GM18499 (cell line): ENCODE measurements at regions not wholly inside any gene's neighbourhood (a gene's known extent, or its start where the extent isn't known, plus 50 kb on each side); places are given as distances from the start of the nearest gene placed in this dataset.

Experiments
- ATAC-seq: cut with Tn5 transposase; IDR thresholded peaks from one replicate; pipeline ENCODE4 v1.9.1; 2021; ENCODE audit warnings: moderate number of reproducible peaks; ENCODE audit not compliant: insufficient read depth, unreplicated experiment

DNA sequence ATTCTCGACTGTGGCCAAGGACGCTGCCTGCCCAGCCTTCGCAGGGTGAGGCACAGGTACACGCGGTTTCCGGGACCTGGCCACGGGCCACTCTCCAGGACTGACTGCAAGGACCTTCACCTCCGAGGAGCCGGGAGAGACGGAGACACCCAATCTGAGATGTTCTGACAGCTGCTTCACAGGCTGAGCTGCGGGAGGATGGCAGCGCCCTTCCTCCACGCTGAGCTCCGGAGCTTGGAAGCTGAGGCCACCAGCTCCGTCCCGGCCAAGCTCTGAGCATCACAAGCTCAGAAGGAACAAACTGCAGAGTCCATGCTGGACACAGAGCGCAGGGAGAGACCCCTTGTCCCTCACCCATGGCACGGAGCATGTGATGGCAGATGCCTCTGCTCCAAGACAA, 71.1 kb upstream of the CTDP1 start:
- ATAC-seq = no peak

DNA sequence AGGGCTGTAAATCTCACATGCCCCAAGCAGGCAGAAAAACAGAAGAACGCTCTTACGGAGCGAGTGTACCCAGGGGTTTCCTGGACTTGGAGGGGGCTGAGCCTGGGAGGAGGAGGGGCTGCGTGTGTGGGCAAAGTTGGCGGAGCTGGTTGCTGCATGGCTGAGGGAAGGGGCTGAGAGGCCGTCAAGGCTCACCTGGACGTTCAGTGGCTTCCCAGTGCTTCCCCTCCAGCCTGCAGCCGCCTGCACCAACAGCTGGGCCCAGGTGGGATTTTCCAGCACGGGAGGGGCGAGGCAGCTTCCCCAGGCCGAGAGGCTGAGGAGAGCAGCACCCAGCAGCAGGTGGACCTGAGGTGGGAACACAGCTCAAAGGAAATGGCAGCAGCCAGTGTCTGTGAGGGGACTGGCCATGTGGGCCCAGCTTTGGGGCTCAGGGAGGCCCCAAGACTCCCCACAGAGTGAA, 70.6 kb upstream of the CTDP1 start:
- no peak for ATAC-seq

GRCh38 chr18:79609841-79610281, 69.7 kb upstream of the CTDP1 start:
- ATAC-seq = no peak

DNA sequence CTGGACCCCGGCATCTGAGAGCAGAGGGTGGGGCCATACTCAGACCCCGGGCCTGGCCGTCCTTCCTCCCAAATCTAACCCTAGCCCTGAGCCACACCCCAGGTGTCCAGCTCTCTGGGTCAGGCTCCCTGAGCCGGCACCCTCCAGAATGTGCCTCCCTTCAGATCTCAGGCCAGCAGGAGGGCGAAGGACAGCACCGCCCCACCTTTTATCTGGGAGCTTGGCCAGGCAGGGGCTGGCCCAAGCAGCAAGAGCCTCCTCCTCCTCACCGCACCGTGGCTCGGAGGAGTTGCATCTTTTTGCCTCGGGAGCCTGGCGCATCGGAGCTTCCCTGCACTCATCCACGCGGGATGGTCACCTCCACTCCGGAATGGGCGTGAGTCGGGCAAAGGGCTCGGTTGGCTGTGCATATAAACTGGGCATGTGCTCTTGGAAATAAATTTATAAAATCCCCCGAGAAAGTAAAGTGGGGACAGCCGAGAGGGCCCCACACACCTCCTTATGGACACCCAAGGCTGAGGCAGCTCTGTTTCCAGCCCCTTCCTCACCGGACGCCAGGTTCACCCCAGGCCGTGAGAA, 69.1 kb upstream of the CTDP1 start:
- no peak for ATAC-seq

GRCh38 chr18:79611040-79611681, 68.4 kb upstream of the CTDP1 start:
- no peak for ATAC-seq

- no peak for ATAC-seq
These were observed 67.1 kb upstream of the CTDP1 start for GRCh38 chr18:79612291-79613108.

- no peak for ATAC-seq
These were observed 66.2 kb upstream of the CTDP1 start for GRCh38 chr18:79613186-79613931.

DNA sequence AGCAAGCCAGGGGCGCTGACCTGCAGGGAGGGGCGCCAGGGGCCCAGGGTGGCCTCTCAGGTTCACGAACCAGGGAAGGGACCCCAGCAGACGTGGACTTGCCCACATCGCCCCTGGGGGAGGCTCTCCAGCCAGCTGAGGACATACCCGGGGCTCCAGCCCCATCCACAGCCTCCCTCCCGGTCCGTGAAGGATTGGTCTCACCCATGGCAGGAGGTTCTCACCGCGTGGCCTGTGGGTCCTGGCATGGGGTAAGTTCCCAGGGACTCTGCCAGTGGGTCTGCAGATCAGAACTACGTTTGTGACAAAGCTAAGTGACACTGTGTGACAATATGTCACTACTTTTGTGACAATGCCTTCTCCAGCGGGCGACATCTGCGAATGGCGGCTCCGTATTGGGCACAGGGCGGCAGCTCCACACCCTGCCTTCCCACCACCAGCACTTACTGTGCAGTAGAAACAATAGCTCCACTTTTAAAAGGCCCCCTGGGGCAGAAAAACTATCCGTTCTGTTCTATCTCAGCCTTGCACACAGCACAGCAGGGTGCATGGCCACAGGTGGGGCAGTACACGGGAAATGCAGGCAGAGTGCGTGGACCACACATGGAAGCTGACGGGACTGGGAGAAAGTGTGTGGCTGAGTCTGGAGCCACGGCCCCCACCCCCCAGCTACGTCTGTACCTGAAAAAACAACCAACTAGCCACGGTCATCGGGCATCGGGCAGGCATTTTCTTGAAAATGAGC, 65.2 kb upstream of the CTDP1 start:
- no peak for ATAC-seq

- ATAC-seq = no peak
These were observed 64.5 kb upstream of the CTDP1 start for GRCh38 chr18:79615091-79615490.

DNA sequence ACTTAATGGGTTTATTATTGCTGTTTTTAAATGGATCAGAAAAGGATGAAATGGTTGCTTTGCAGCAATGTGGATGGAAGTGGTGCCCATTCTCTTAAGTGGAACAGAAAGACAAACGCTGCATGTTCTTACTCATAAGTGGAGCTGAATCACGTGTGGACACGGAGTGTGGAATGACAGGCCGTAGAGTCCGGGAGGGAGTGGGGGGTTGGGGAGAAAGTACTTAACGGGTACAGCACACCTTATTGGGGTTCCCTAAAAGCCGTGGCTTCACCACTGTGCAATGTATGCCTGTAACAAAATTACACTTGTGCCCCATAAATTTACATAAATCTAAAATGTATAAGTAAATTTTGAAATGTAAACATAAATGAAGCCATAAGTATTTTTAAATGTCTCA, 64.0 kb upstream of the CTDP1 start:
- no peak for ATAC-seq

GRCh38 chr18:79616651-79617510, 62.7 kb upstream of the CTDP1 start:
- no peak for ATAC-seq

DNA sequence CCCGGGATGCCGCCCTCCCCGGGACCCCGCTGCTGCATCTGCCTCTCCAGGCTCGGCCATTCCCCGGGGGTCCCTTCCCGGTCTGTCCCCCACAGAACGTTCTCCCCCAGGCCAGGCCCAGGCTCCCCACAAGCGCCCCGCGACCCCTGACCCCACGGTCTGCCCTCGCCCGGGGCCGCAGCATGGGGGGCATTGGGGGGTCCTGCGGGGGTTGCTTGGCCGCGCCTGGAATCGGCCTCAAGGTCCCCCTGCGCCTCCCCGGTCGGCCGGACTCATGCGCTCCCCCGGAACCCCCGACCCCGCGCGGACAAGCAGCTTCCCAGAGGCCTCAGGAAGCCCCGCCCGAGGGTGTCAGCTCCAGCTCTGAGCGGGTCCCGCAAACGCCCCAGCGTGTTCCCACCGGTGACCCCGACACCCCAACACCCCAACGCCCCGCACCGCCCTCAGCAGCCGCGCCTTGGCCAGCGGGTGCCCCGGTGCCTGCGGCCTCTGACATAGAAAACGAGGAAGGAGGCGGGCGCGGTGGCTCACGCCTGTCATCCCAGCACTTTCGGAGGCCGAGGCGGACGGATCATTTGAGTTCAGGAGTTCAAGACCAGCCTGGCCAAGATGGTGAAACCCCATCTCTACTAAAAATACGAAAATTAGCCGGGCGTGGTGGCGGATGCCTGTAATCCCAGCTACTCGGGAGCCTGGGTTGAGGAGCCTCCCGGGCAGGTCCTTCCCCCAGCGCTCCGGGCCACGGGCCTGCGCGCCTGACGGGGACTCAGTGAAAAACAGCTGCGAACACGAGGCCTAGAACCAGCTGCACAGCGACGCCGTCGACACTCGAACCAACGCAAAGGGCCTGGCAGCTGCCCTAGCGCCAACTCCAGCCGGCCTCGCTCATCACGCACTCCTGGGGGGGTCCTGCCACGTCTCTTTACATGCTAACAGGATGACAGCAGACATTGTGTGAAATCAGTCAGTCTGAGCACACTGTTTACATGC, 61.8 kb upstream of the CTDP1 start:
- no peak for ATAC-seq

DNA sequence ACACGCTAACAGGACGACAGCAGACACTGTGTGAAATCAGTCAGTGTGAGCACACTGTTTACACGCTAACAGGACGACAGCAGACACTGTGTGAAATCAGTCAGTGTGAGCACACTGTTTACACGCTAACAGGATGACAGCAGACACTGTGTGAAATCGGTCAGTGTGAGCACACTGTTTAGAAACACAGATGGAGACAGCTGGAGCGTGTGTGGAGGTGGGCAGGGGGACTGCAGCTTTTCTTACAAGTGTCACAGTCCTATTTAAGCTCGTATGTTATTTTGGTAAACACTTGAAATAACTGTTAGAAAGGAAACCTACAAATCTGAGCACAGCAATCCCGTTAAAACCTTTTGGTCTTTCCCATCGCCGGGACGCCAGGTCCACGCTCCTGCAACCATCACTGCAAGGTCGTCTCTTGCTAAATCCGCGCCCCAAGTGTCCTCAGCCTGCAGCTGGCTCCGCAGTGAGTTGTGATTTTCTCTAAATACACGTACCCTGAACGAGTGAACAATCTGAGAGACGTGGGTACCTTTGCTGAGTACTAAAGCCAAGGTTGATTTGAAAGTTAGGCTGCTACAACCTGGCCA, 58.9 kb upstream of the CTDP1 start:
- no peak for ATAC-seq

DNA sequence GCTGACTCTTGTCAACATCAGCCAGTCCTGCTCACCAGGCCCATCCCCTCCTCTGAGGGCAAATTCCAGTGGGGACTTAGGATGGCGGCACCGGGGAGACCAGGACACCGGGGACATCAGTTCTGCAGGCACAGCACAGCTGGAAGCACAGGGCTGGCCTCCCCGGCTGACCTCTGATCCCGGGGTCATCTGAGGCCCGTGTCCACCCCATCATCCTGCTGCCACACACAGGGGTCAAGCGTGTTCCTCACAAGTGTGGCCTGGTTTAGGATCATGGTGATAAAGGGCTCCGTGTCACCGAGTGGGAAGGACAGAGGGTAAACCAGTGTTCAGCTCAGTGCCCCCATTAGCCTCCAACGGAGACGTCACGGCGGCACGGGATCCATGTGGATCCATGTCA, 58.1 kb upstream of the CTDP1 start:
- no peak for ATAC-seq

GRCh38 chr18:79622004-79622403, 57.6 kb upstream of the CTDP1 start:
- ATAC-seq = no peak

GRCh38 chr18:79624356-79625170, 55.0 kb upstream of the CTDP1 start:
- no peak for ATAC-seq
